IMR-90 (cell line): ENCODE measurements at regions not wholly inside any gene's neighbourhood (a gene's known extent, or its start where the extent isn't known, plus 50 kb on each side); places are given as distances from the start of the nearest gene placed in this dataset.

Source experiments
- ATAC-seq: fragments of 200-7000 bp; cut with Tn5 transposase; 2 replicates; pipeline ENCODE4 v1.9.1; 2020; ENCODE audit warnings: low read depth, mild to moderate bottlenecking, moderate library complexity
- BruUV-seq: library from RNA; stranded (reverse); fragments of 400-500 nt; replicated peaks from 2 replicates; lab custom pipeline; 2021; lab: Mats Ljungman, UMichigan
- CTCF ChIA-PET: fragments of 300-600 bp; formaldehyde crosslinking; extraction: SDS; loops from one replicate; lab custom pipeline; 2021; ENCODE audit warnings: antibody characterized with exemption; lab: Yijun Ruan, JAX
- POLR2A ChIA-PET: fragments of 300-600 bp; sonication (Branson Sonifier 250); formaldehyde crosslinking; loops from one replicate; lab custom pipeline; 2022; ENCODE audit warnings: antibody characterized with exemption; ENCODE audit not compliant: unreplicated experiment; lab: Charles Lee
- DNase-seq: peaks from one replicate; pipeline ENCODE4 v3.0.0; 2013
- H2AFZ ChIP-seq: replicated peaks from 2 replicates; pipeline ENCODE3; 2013; ENCODE audit warnings: low read length, mild to moderate bottlenecking; ENCODE audit not compliant: poor library complexity
- H2AK5ac ChIP-seq: 2 replicates; pipeline ENCODE4 v1.6.1; 2013; ENCODE audit warnings: low read depth, low read length, inconsistent platforms
- H2AK9ac ChIP-seq: replicated peaks from 2 replicates; pipeline ENCODE3; 2013; ENCODE audit warnings: mild to moderate bottlenecking, low read depth, low read length, moderate library complexity; ENCODE audit not compliant: poor library complexity
- H2BK120ac ChIP-seq: 2 replicates; pipeline ENCODE4 v1.6.1; 2013; ENCODE audit warnings: low read depth, low read length, inconsistent platforms
- H2BK15ac ChIP-seq: 3 replicates; pipeline ENCODE4 v1.6.1; 2013; ENCODE audit warnings: low read depth, low read length, inconsistent platforms
- H2BK20ac ChIP-seq: 2 replicates; pipeline ENCODE4 v1.6.1; 2013; ENCODE audit warnings: low read depth, mild to moderate bottlenecking, inconsistent platforms, low read length, moderate library complexity
- H2BK5ac ChIP-seq: 2 replicates; pipeline ENCODE4 v1.6.1; 2013; ENCODE audit warnings: mild to moderate bottlenecking, low read depth, low read length, inconsistent platforms; ENCODE audit not compliant: poor library complexity, severe bottlenecking
- H3K14ac ChIP-seq: replicated peaks from 2 replicates; pipeline ENCODE4 v1.6.1; 2013; ENCODE audit warnings: low read depth, low read length, inconsistent platforms
- H3K18ac ChIP-seq: 2 replicates; pipeline ENCODE4 v1.6.1; 2013; ENCODE audit warnings: low read depth, low read length, control low read depth
- H3K23ac ChIP-seq: 2 replicates; pipeline ENCODE4 v1.6.1; 2013; ENCODE audit warnings: low read depth, low read length, inconsistent platforms
- H3K27ac ChIP-seq: 2 replicates; pipeline ENCODE4 v1.5.1; 2013; ENCODE audit warnings: mild to moderate bottlenecking, control low read depth, low read length; ENCODE audit not compliant: insufficient read depth
- H3K27me3 ChIP-seq: 2 replicates; pipeline ENCODE4 v1.6.1; 2013; ENCODE audit warnings: low read length; ENCODE audit not compliant: control insufficient read depth, insufficient read depth
- H3K36me3 ChIP-seq: 2 replicates; pipeline ENCODE4 v1.6.1; 2013; ENCODE audit warnings: low read length, mixed read lengths; ENCODE audit not compliant: control insufficient read depth, insufficient read depth
- H3K4ac ChIP-seq: 2 replicates; pipeline ENCODE4 v1.6.1; 2013; ENCODE audit warnings: low read depth, low read length, inconsistent platforms
- H3K4me1 ChIP-seq: 2 replicates; pipeline ENCODE4 v1.6.1; 2013; ENCODE audit warnings: low read length, mixed read lengths; ENCODE audit not compliant: control insufficient read depth, insufficient read depth
- H3K4me2 ChIP-seq: 2 replicates; pipeline ENCODE4 v1.6.1; 2013; ENCODE audit warnings: low read depth, mild to moderate bottlenecking, control low read depth, low read length, moderate library complexity
- H3K4me3 ChIP-seq: 2 replicates; pipeline ENCODE4 v1.5.1; 2013; ENCODE audit warnings: low read depth, mild to moderate bottlenecking, control low read depth, low read length, moderate library complexity; ENCODE audit not compliant: insufficient read depth
- H3K56ac ChIP-seq: 2 replicates; pipeline ENCODE4 v1.6.1; 2013; ENCODE audit warnings: low read length, inconsistent platforms; ENCODE audit not compliant: insufficient read depth; ENCODE audit errors: extremely low read depth
- H3K79me1 ChIP-seq, 2 experiments: 2 replicates each; pipeline ENCODE4 v1.6.1; 2013; ENCODE audit warnings: low read length in 2 of 2, inconsistent platforms in 1 of 2, low read depth in 1 of 2
- H3K9ac ChIP-seq: 2 replicates; pipeline ENCODE4 v1.6.1; 2013; ENCODE audit warnings: low read depth, low read length, control low read depth
- H3K9me1 ChIP-seq: 2 replicates; pipeline ENCODE4 v1.6.1; 2013; ENCODE audit warnings: low read length, inconsistent platforms; ENCODE audit not compliant: insufficient read depth
- H3K9me3 ChIP-seq: 2 replicates; pipeline ENCODE4 v1.6.1; 2013; ENCODE audit warnings: low read length; ENCODE audit not compliant: control insufficient read depth, insufficient read depth
- H4K20me1 ChIP-seq: 2 replicates; pipeline ENCODE4 v1.6.1; 2013; ENCODE audit warnings: low read length, inconsistent platforms; ENCODE audit not compliant: insufficient read depth
- H4K5ac ChIP-seq: 2 replicates; pipeline ENCODE4 v1.6.1; 2013; ENCODE audit warnings: mild to moderate bottlenecking, low read depth, low read length, control low read depth
- H4K8ac ChIP-seq, 2 experiments: 2 replicates each; pipeline ENCODE4 v1.6.1; 2013; ENCODE audit warnings: low read depth in 2 of 2, low read length in 2 of 2, control low read depth in 1 of 2, inconsistent platforms in 1 of 2
- H4K91ac ChIP-seq: 2 replicates; pipeline ENCODE4 v1.6.1; 2013; ENCODE audit warnings: low read depth, low read length, inconsistent platforms; ENCODE audit not compliant: insufficient read depth
- BHLHE40 ChIP-seq: fragments of 150-350 bp; IDR thresholded peaks from 2 replicates; pipeline ENCODE4 v1.6.1; 2016; ENCODE audit warnings: mild to moderate bottlenecking, low read depth, low read length
- CEBPB ChIP-seq: IDR thresholded peaks from 2 replicates; pipeline ENCODE4 v1.6.1; 2012; ENCODE audit warnings: low read depth, low read length, improper control_type of control experiment
- CHD1 ChIP-seq: IDR thresholded peaks from 2 replicates; pipeline ENCODE4 v1.6.1; 2012; ENCODE audit warnings: low read depth, low read length, improper control_type of control experiment
- CTCF ChIP-seq: conservative IDR thresholded peaks from 2 replicates; pipeline ENCODE4 v1.5.1; 2012; ENCODE audit warnings: mild to moderate bottlenecking, low read depth, low read length, improper control_type of control experiment
- ELK1 ChIP-seq: fragments of 150-350 bp; IDR thresholded peaks from 2 replicates; pipeline ENCODE4 v1.6.1; 2016; ENCODE audit warnings: low read depth, mild to moderate bottlenecking, low read length, moderate library complexity, borderline replicate concordance
- MAFK ChIP-seq: IDR thresholded peaks from 2 replicates; pipeline ENCODE4 v1.6.1; 2012; ENCODE audit warnings: low read depth, low read length, improper control_type of control experiment
- MAZ ChIP-seq: IDR thresholded peaks from 2 replicates; pipeline ENCODE4 v1.6.1; 2012; ENCODE audit warnings: low read depth, mild to moderate bottlenecking, low read length, improper control_type of control experiment, moderate library complexity, borderline replicate concordance
- MXI1 ChIP-seq: IDR thresholded peaks from 2 replicates; pipeline ENCODE4 v1.6.1; 2012; ENCODE audit warnings: low read depth, mild to moderate bottlenecking, low read length, moderate library complexity, borderline replicate concordance
- NFE2L2 ChIP-seq: fragments of 150-350 bp; IDR thresholded peaks from 2 replicates; pipeline ENCODE4 v1.6.1; 2016; ENCODE audit warnings: low read depth, mild to moderate bottlenecking, low read length
- POLR2A ChIP-seq: IDR thresholded peaks from 2 replicates; pipeline ENCODE4 v1.6.1; 2012; ENCODE audit warnings: mild to moderate bottlenecking, low read depth, low read length
- RCOR1 ChIP-seq: IDR thresholded peaks from 2 replicates; pipeline ENCODE4 v1.6.1; 2012; ENCODE audit warnings: mild to moderate bottlenecking, low read length, improper control_type of control experiment; ENCODE audit not compliant: insufficient replicate concordance
- RFX5 ChIP-seq: IDR thresholded peaks from 2 replicates; pipeline ENCODE4 v1.8.0; 2012; ENCODE audit warnings: low read depth, mild to moderate bottlenecking, low read length, moderate library complexity
- SMC3 ChIP-seq: fragments of 150-350 bp; IDR thresholded peaks from 2 replicates; pipeline ENCODE4 v1.6.1; 2016; ENCODE audit warnings: low read depth, mild to moderate bottlenecking, antibody characterized with exemption, low read length, moderate library complexity
- USF2 ChIP-seq: fragments of 150-350 bp; IDR thresholded peaks from 2 replicates; pipeline ENCODE4 v1.6.1; 2017; ENCODE audit warnings: mild to moderate bottlenecking, antibody characterized with exemption, low read length, low read depth
- WGBS, 2 experiments: methylation state at CpG; one replicate each; pipeline versions ENCODE4 v1.1.5 to v1.1.7; 2013; ENCODE audit warnings: missing lambda C conversion rate in 2 of 2; ENCODE audit not compliant: insufficient read length in 1 of 2; ENCODE audit errors: extremely low coverage in 2 of 2; 5-methylcytosine and 5-hydroxymethylcytosine counted together
- dilution Hi-C: fragments of 300-500 bp; cut with HindIII; formaldehyde crosslinking; loops from one replicate; pipeline ENCODE4 v1.14.3; 2018; ENCODE audit warnings: low sequenced_read_pairs; ENCODE audit not compliant: unreplicated experiment
- in situ Hi-C: fragments of 300-500 bp; cut with MboI; formaldehyde crosslinking; loops from 3 replicates; pipeline ENCODE4 v1.14.3; 2019; ENCODE audit warnings: low sequenced_read_pairs, inconsistent platforms, mixed read lengths
- intact Hi-C: fragments of 100-400 bp; cut with micrococcal nuclease; formaldehyde crosslinking; loops from 2 replicates; pipeline ENCODE4 v1.10.0; 2022

- CTCF ChIA-PET = no interaction called here
Measured at GRCh38 chr2:175743011-175743410, 259.1 kb downstream of the LNPK start.

More at GRCh38 chr2:175743011-175743410, 259.1 kb downstream of the LNPK start:
- no peak for ATAC-seq
- Histone ChIP-seq H4K5ac (no peak overlapping the region), H2AK5ac (no peak overlapping the region), H3K9me3 (no peaks in the 10 kb centered on the region), H3K4ac (no peak overlapping the region), H3K36me3 (no peaks in the 10 kb centered on the region), H2AFZ (no peak overlapping the region), H3K27ac (no peak overlapping the region), H4K91ac (no peak overlapping the region), H3K56ac (no peak overlapping the region), H4K8ac (no peak overlapping the region), H3K9me1 (no peaks in the 10 kb centered on the region), H4K20me1 (no peaks in the 10 kb centered on the region), H3K9ac (no peak overlapping the region), H3K4me3 (no peak overlapping the region), H2BK120ac (no peak overlapping the region), H2AK9ac (no peak overlapping the region), H3K23ac (no peak overlapping the region), H3K27me3 (no peaks in the 10 kb centered on the region; the same call in 1 of the 2 replicates), H2BK5ac (no peak overlapping the region), H3K4me2 (no peak overlapping the region), H3K14ac (no peak overlapping the region), H3K18ac (no peak overlapping the region), H2BK15ac (no peak overlapping the region), H2BK20ac (no peak overlapping the region), H3K79me1 (no peaks in the 10 kb centered on the region), H3K4me1 (no peaks in the 10 kb centered on the region)
- WGBS, 2 experiments = no CpG with 5 or more reads among the region's 1 CpG
- in situ Hi-C loops = no loop called here
- POLR2A ChIA-PET = no interaction called here
- TF ChIP-seq MAFK (no peak), RFX5 (no peak), SMC3 (no peak), CTCF (no peak), USF2 (no peak), ELK1 (no peak), MAZ (no peak), BHLHE40 (no peak), POLR2A (no peak), MXI1 (no peak), RCOR1 (no peak), CEBPB (no peak), NFE2L2 (no peak), CHD1 (no peak)
- intact Hi-C loops = no loop called here
- no peak for DNase-seq
- dilution Hi-C loops = no loop called here
- no TSS peak for BruUV-seq
